CD4-positive, alpha-beta T cell treated with Interleukin-12 subunit alpha and Interleukin-12 subunit beta, for 1 hour (primary cell): ENCODE measurements at regions not wholly inside any gene's neighbourhood (a gene's known extent, or its start where the extent isn't known, plus 50 kb on each side); places are given as distances from the start of the nearest gene placed in this dataset.
"Not testable (repeated sequence)": the region's sequence is repeated elsewhere in the genome, so short reads cannot be mapped to it uniquely, and the experiment has no call there.

ENCODE experiments used
- DNase-seq: peaks from one replicate; pipeline ENCODE4 v3.0.0-alpha.2; 2020

- no peak for DNase-seq
These were observed 106.9 kb upstream of the OR4E1 start for GRCh38 chr14:21780429-21781084.

- no peak for DNase-seq
These were observed 98.1 kb upstream of the OR4E1 start for GRCh38 chr14:21771671-21772070.

- DNase-seq, result no peak
These were observed 95.2 kb upstream of the OR4E1 start for GRCh38 chr14:21768875-21769257.

GRCh38 chr14:21768116-21768874 is 94.7 kb upstream of the OR4E1 start:
- DNase-seq, result peak; percentile 57

- DNase-seq, result not testable (repeated sequence)
These were observed 86.7 kb upstream of the OR4E1 start for GRCh38 chr14:21760360-21760759.

GRCh38 chr14:21749306-21749868 is 75.8 kb upstream of the OR4E1 start:
- DNase-seq, result no peak

- DNase-seq, result peak; percentile 56
These were observed 75.3 kb upstream of the OR4E1 start for GRCh38 chr14:21748869-21749303.

GRCh38 chr14:21735639-21736307 is 62.2 kb upstream of the OR4E1 start:
- DNase-seq, result peak; percentile 39

- no peak for DNase-seq
These were observed 61.6 kb upstream of the OR4E1 start for GRCh38 chr14:21735200-21735599.

GRCh38 chr14:21734457-21735074 is 60.9 kb upstream of the OR4E1 start:
- DNase-seq, result peak; percentile 74

GRCh38 chr14:21729703-21730233 is 56.1 kb upstream of the OR4E1 start:
- DNase-seq, result no peak

- DNase-seq, result no peak
These were observed 51.6 kb upstream of the OR4E1 start for GRCh38 chr14:21725250-21725649.

- DNase-seq, result no peak
These were observed 50.7 kb upstream of the OR4E1 start for GRCh38 chr14:21724090-21724973.

GRCh38 chr14:21723431-21724045 is 49.9 kb upstream of the OR4E1 start:
- peak; percentile 45 for DNase-seq
